Right lobe of liver (tissue), 4 donors: ENCODE measurements at regions not wholly inside any gene's neighbourhood (a gene's known extent, or its start where the extent isn't known, plus 50 kb on each side); places are given as distances from the start of the nearest gene placed in this dataset.

Experiments used
- POLR2A ChIP-seq: fragments of 450-650 bp; IDR thresholded peaks from one replicate; pipeline ENCODE4 v1.6.1; 2017; ENCODE audit warnings: antibody characterized with exemption, mild to moderate bottlenecking
- TF ChIP-seq, protein P1 (sequence below), 4 donors: fragments of 200-600 bp in 3 of 4; fragments of 450-650 bp in 1 of 4; IDR thresholded peaks; one replicate each; pipeline versions ENCODE4 v1.5.1 to v1.8.0; 2016 to 2022; ENCODE audit warnings: antibody characterized with exemption in 4 of 4, mild to moderate bottlenecking in 2 of 4
- donor health status: DM: no; HTN: no; CAD: no.
- donor health status: DM: no; HTN: no; CAD: no.
- donor health status: DM: no; HTN: yes; CAD: no.

DNA sequence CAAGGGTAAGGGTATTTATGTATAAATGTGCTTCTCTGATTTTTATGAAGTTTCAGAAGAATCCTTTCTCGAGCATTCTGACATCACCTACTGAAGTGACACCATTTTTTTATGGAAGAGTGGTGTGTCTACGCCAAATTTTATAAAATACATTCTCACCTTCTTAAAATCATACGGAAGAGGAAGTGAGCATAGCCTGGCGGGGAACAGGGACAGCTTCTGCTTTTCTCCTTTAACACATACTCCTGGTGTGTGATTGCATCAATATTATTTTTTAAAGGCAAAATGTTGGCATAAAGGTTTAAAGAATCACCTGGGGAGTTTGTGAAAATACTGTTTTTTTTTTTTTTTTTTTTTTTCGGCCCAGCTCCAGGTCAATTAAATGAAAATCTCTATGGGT is 733.6 kb upstream of the MAN1A1 start:
- TF ChIP-seq, protein P1, sequence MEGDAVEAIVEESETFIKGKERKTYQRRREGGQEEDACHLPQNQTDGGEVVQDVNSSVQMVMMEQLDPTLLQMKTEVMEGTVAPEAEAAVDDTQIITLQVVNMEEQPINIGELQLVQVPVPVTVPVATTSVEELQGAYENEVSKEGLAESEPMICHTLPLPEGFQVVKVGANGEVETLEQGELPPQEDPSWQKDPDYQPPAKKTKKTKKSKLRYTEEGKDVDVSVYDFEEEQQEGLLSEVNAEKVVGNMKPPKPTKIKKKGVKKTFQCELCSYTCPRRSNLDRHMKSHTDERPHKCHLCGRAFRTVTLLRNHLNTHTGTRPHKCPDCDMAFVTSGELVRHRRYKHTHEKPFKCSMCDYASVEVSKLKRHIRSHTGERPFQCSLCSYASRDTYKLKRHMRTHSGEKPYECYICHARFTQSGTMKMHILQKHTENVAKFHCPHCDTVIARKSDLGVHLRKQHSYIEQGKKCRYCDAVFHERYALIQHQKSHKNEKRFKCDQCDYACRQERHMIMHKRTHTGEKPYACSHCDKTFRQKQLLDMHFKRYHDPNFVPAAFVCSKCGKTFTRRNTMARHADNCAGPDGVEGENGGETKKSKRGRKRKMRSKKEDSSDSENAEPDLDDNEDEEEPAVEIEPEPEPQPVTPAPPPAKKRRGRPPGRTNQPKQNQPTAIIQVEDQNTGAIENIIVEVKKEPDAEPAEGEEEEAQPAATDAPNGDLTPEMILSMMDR (IDR thresholded peaks at IDR 0.05) = no peak
- no peak for TF ChIP-seq POLR2A
